ENCODE measurements at regions not wholly inside any gene's neighbourhood (a gene's known extent, or its start where the extent isn't known, plus 50 kb on each side); places are given as distances from the start of the nearest gene placed in this dataset.

- no peak overlapping the region for H3K27ac Mint-ChIP-seq
- DNase-seq = no peak
- H3K9me3 Mint-ChIP-seq = no peaks in the 10 kb centered on the region
- peaks cover 50% of the 10 kb centered on the region for H3K27me3 Mint-ChIP-seq
- H3K4me1 Mint-ChIP-seq (ENCODE audit: low read depth) = peaks cover 1% of the 10 kb centered on the region
- no peak overlapping the region for H3K4me3 Mint-ChIP-seq
- no peaks in the 10 kb centered on the region for H3K36me3 Mint-ChIP-seq (ENCODE audit: low read depth)
Measured at GRCh38 chr9:96183751-96184150, 118.2 kb downstream of the HSD17B3 start.

DNA sequence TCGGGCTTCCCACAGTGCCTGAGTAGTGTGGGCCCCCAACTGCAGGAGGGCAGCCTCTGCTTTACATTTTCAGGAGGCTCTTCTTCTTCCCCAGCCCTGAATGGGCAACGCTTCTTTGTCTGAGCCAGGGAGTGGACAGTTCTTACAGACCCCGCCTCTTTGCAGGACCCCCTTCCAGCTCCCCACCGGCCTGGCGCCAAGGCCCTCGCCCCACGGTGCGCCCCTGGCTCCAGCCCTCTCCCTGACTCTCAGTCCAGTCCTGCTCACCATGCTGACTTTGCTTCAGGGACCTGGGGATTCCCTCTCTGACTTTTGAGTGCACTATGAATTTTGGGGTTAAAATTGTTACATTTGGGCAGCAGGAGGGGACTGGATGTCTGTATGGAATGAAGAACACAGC lies 123.8 kb downstream of the HSD17B3 start:
- Mint-ChIP-seq H3K27me3 (peaks cover 49% of the 10 kb centered on the region), H3K27ac (no peak overlapping the region), H3K4me3 (no peak overlapping the region), H3K9me3 (no peaks in the 10 kb centered on the region), H3K36me3 (ENCODE audit: low read depth) (no peaks in the 10 kb centered on the region), H3K4me1 (ENCODE audit: low read depth) (no peaks in the 10 kb centered on the region)
- DNase-seq = no peak

GRCh38 chr9:96177719-96178028 lies 124.3 kb downstream of the HSD17B3 start:
- Mint-ChIP-seq H3K27me3 (peaks cover 48% of the 10 kb centered on the region), H3K27ac (no peak overlapping the region), H3K4me1 (ENCODE audit: low read depth) (no peaks in the 10 kb centered on the region), H3K36me3 (ENCODE audit: low read depth) (no peaks in the 10 kb centered on the region), H3K9me3 (no peaks in the 10 kb centered on the region), H3K4me3 (no peak overlapping the region)
- DNase-seq = no peak

DNA sequence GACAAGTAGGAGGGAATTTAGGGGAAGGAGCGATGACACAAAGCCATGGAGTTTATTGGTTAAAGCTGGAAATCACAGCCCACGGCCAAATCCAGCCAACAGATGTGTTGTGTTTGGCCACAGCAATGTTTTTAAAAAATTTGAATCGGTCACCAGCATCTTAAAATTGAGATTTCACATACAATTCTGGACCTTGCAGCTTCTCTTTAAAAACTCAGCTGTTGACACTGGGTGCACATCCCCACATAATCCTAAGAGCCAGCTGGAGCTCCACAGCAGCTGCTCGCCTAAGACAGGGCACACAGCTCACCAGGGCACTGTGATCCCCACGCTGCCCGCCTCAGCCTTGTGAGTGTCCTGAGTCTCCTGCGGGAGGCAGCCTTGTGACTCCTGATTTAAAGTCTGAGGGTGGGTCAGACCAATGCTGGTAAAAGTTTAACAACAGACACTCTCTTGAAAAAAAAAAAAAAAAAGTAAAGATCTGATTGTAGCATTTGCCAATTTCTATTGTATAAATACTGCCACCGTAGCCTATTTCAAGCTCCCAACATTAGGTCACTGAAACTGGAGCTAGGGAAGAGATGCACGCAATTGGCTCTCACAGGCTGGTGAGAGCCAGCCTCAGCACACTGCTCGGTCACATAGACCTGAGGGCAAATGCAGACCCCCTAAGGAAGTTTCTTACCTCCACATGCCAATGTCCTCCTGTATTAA lies 124.8 kb downstream of the HSD17B3 start:
- H3K27ac Mint-ChIP-seq = no peak overlapping the region
- DNase-seq = no peak
- H3K27me3 Mint-ChIP-seq = peaks cover 48% of the 10 kb centered on the region
- no peaks in the 10 kb centered on the region for H3K4me1 Mint-ChIP-seq (ENCODE audit: low read depth)
- no peaks in the 10 kb centered on the region for H3K9me3 Mint-ChIP-seq
- no peak overlapping the region for H3K4me3 Mint-ChIP-seq
- no peaks in the 10 kb centered on the region for H3K36me3 Mint-ChIP-seq (ENCODE audit: low read depth)

DNA sequence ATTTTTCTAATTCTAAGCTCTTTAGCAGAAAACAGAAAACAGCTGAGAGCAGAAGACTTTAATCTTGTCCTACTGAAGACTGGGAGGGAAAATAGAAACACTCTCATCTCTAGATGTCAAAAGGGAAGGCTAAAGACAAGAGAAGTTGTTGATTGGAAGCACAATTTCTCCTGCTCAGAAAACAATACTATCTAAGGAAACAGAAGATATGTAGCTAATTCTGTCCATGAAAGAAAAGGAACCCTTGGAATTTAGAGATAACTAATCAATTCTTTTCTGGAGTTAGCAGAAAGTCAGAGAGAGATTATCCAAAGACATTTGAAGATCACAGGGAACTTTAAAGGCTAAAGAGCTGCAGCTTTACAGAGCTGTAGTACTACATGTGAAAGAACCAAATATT lies 126.2 kb downstream of the HSD17B3 start:
- Mint-ChIP-seq H3K27me3 (peaks cover 51% of the 10 kb centered on the region), H3K36me3 (ENCODE audit: low read depth) (no peaks in the 10 kb centered on the region), H3K4me3 (no peak overlapping the region), H3K4me1 (ENCODE audit: low read depth) (no peaks in the 10 kb centered on the region), H3K27ac (no peak overlapping the region), H3K9me3 (no peaks in the 10 kb centered on the region)
- DNase-seq = no peak

DNA sequence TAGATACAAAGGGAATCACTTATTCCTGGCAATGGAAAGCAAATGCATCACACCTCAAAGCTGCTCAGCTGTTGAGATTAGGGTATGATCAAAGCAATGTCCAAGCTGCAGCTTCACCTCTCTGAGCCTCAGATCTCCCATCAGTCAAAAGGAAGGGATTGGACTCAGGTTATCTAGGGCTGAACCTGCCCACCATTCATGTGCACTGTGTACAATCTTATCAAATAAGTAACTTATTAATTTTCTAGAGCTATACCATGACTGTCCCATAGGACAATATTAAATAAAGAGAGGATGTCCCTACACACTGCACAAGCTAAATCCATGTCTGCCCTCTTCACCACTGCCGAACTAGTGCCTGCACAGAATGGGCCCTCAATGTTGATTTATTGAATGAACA lies 127.0 kb downstream of the HSD17B3 start:
- no peak overlapping the region for H3K4me3 Mint-ChIP-seq
- no peaks in the 10 kb centered on the region for H3K9me3 Mint-ChIP-seq
- no peaks in the 10 kb centered on the region for H3K4me1 Mint-ChIP-seq (ENCODE audit: low read depth)
- no peaks in the 10 kb centered on the region for H3K36me3 Mint-ChIP-seq (ENCODE audit: low read depth)
- no peak overlapping the region for H3K27ac Mint-ChIP-seq
- DNase-seq = no peak
- peaks cover 51% of the 10 kb centered on the region for H3K27me3 Mint-ChIP-seq

- no peaks in the 10 kb centered on the region for H3K9me3 Mint-ChIP-seq
- peaks cover 51% of the 10 kb centered on the region for H3K27me3 Mint-ChIP-seq
- H3K4me1 Mint-ChIP-seq (ENCODE audit: low read depth) = no peaks in the 10 kb centered on the region
- no peaks in the 10 kb centered on the region for H3K36me3 Mint-ChIP-seq (ENCODE audit: low read depth)
- DNase-seq = no peak
- H3K27ac Mint-ChIP-seq = no peak overlapping the region
- no peak overlapping the region for H3K4me3 Mint-ChIP-seq
Measured at GRCh38 chr9:96174371-96174770, 127.6 kb downstream of the HSD17B3 start.

DNA sequence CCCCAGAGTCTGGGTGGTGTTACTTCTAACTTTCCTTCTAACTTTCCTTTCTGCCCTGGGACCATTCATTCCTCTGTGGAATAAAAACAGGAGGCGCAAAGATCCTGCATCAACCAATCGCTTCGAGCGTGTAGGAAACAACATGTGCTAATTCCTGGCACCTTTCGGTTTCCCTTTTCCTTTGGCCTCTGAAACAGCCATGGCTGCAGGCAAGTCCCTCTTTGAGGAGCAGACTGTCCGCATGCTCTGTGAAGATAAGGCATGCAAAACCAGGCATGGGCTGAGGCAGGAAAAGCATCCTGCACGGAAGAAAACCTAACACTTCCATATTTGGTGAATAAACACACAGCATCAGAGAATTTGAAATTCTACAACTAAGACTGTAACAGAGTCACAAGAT lies 128.3 kb downstream of the HSD17B3 start:
- no peaks in the 10 kb centered on the region for H3K36me3 Mint-ChIP-seq (ENCODE audit: low read depth)
- no peak overlapping the region for H3K4me3 Mint-ChIP-seq
- peaks cover 51% of the 10 kb centered on the region for H3K27me3 Mint-ChIP-seq
- H3K9me3 Mint-ChIP-seq = no peaks in the 10 kb centered on the region
- H3K27ac Mint-ChIP-seq = no peak overlapping the region
- DNase-seq = no peak
- H3K4me1 Mint-ChIP-seq (ENCODE audit: low read depth) = no peaks in the 10 kb centered on the region

GRCh38 chr9:96172797-96173196 lies 129.2 kb downstream of the HSD17B3 start:
- Mint-ChIP-seq H3K9me3 (no peaks in the 10 kb centered on the region), H3K36me3 (ENCODE audit: low read depth) (no peaks in the 10 kb centered on the region), H3K4me3 (no peak overlapping the region), H3K4me1 (ENCODE audit: low read depth) (no peaks in the 10 kb centered on the region), H3K27ac (no peak overlapping the region), H3K27me3 (peaks cover 44% of the 10 kb centered on the region)
- no peak for DNase-seq

DNA sequence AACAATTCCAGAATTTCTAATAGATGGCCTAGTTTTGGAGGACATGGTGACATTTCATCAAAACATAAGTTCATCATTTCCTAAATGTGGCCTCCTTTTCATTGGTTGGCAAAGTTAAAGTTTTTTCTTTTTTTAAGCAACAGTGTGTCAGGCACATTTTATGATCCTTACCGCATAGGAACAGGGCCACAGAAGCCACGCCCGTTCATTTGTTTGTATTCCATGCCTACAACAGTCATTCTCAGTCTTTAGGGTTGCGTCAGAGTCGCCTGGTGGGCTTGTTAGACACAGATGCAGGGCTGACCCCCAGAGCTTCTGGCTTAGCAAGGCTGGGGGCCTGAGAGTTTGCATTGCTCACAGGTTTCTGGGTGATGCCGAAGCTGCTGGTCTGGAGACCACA lies 130.2 kb downstream of the HSD17B3 start:
- Mint-ChIP-seq H3K4me3 (no peak overlapping the region), H3K36me3 (ENCODE audit: low read depth) (no peaks in the 10 kb centered on the region), H3K27ac (no peak overlapping the region), H3K27me3 (peaks cover 33% of the 10 kb centered on the region), H3K4me1 (ENCODE audit: low read depth) (no peaks in the 10 kb centered on the region), H3K9me3 (no peaks in the 10 kb centered on the region)
- DNase-seq = no peak

DNA sequence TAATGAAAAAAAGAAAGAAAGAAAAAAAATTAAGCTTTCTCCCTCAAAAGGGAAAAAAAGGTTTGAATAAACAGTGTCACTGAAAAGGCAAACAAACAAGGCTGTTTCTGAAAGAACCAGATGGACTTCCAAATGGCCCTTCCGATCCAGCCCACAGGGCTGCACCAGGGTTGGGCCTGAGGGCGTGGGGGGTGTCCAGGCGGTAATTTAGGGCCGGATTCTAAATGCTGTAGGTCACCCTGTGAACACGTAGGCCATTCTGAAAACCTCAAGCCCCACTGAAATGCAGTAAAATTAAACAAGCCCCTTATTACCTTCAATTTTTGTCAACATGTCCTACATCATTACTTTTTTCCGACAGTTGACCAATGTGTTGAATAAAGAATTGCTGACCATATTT lies 132.1 kb downstream of the HSD17B3 start:
- Mint-ChIP-seq H3K4me3 (no peak overlapping the region), H3K36me3 (ENCODE audit: low read depth) (no peaks in the 10 kb centered on the region), H3K27ac (no peak overlapping the region), H3K9me3 (no peaks in the 10 kb centered on the region), H3K4me1 (ENCODE audit: low read depth) (no peaks in the 10 kb centered on the region), H3K27me3 (peaks cover 29% of the 10 kb centered on the region)
- DNase-seq = no peak

DNA sequence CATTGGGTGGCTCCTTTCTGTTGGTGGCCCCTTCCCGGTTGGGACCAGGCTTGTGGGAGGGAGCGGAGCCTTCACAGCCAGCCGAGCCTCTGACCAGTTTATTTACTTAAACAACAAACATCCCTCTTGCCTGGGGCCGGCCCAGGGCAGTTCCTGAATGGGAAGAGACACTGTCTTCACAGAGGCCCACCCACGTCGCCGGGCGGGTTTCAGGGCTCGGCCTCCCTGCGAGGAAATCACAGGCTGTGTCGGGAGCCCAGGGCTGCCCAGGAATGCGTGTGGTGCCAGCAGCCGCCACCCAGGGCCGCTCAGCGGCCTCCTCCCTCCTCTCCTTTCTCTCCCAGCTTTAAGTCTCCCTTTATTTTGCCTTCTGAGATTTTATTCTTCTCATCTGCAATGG lies 132.5 kb downstream of the HSD17B3 start:
- peaks cover 31% of the 10 kb centered on the region for H3K27me3 Mint-ChIP-seq
- no peak overlapping the region for H3K4me3 Mint-ChIP-seq
- no peak for DNase-seq
- H3K4me1 Mint-ChIP-seq (ENCODE audit: low read depth) = no peaks in the 10 kb centered on the region
- H3K27ac Mint-ChIP-seq = no peak overlapping the region
- H3K36me3 Mint-ChIP-seq (ENCODE audit: low read depth) = no peaks in the 10 kb centered on the region
- no peaks in the 10 kb centered on the region for H3K9me3 Mint-ChIP-seq

DNA sequence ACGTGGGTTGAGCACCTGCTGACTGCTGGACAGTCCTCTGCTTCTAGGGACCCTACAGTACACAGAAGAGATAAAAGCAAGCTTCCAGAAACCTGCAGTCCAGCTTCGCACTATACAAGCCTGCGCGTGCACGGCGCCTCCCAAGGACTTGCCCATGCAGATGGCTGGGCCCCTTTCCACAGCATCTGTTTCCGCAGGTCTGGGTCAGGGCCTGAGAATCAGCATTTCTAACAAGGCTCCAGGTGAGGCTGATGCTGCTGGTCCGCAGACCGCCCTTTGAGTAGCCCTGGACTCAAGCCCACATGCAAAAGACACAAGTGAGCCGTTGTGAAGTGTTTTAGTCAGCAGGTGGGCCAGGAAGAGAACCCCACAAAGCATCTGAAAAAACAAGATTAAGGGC lies 133.1 kb downstream of the HSD17B3 start:
- Mint-ChIP-seq H3K4me1 (ENCODE audit: low read depth) (no peaks in the 10 kb centered on the region), H3K27ac (no peak overlapping the region), H3K36me3 (ENCODE audit: low read depth) (no peaks in the 10 kb centered on the region)

DNA sequence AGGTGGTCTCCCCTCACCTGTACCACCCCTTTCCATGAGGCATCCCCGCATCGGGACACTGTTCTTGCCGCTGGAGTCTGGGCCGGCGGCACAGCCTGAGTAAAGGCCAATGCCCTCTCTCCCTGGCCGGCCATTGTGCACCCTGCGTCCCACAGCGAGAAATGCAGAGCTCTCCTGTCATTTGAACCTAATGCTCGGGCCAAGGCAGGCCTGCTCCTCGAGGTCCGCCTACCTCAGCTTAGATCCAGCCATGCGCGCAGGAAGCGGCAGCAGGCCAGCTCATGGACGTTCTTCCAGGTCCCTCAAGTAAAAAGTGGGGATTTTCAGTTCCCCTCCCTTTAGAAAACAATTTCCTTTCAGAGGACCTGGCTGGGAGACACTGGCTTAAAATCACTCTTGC lies 135.0 kb downstream of the HSD17B3 start:
- Mint-ChIP-seq H3K36me3 (ENCODE audit: low read depth) (no peaks in the 10 kb centered on the region), H3K27ac (no peak overlapping the region), H3K4me3 (no peak overlapping the region), H3K9me3 (no peaks in the 10 kb centered on the region), H3K27me3 (peaks cover 9% of the 10 kb centered on the region), H3K4me1 (ENCODE audit: low read depth) (no peaks in the 10 kb centered on the region)
- no peak for DNase-seq

More for the DNA sequence above, 133.1 kb downstream of the HSD17B3 start:
- Mint-ChIP-seq H3K9me3 (no peaks in the 10 kb centered on the region), H3K4me3 (no peak overlapping the region), H3K27me3 (peaks cover 25% of the 10 kb centered on the region)
- no peak for DNase-seq

DNA sequence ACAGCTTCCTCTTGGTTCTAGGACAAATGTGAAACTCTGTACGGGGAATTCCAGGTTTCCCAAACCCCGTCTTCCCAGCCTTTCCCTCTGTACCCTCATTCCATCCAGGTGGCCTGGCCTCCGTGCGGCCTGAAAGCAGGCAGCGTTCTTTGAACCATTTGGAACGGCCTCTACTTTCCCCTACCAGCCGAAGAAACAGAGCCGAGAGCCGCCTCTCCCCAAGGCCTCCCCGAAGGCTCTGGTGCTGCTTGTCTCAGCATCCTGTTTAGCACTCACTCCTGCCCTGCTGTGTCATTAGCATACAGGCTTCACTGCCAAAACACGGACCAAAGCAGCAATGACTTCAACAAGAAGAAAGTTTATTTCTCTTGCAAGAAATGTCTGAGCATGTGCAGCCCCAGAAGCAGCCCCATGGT lies 137.7 kb downstream of the HSD17B3 start:
- Mint-ChIP-seq H3K4me3 (no peak overlapping the region), H3K27ac (no peak overlapping the region), H3K27me3 (peaks cover 2% of the 10 kb centered on the region), H3K4me1 (ENCODE audit: low read depth) (peaks cover 2% of the 10 kb centered on the region), H3K36me3 (ENCODE audit: low read depth) (no peaks in the 10 kb centered on the region), H3K9me3 (no peaks in the 10 kb centered on the region)
- no peak for DNase-seq

GRCh38 chr9:96163712-96164111 lies 138.3 kb downstream of the HSD17B3 start:
- Mint-ChIP-seq H3K4me1 (ENCODE audit: low read depth) (peaks cover 8% of the 10 kb centered on the region), H3K4me3 (no peak overlapping the region), H3K9me3 (no peaks in the 10 kb centered on the region), H3K36me3 (ENCODE audit: low read depth) (no peaks in the 10 kb centered on the region), H3K27ac (no peak overlapping the region), H3K27me3 (peaks cover 2% of the 10 kb centered on the region)
- no peak for DNase-seq
